HG02884 (cell line): ENCODE measurements at regions not wholly inside any gene's neighbourhood (a gene's known extent, or its start where the extent isn't known, plus 50 kb on each side); places are given as distances from the start of the nearest gene placed in this dataset.

Experiments
- ATAC-seq: cut with Tn5 transposase; IDR thresholded peaks from one replicate; pipeline ENCODE4 v1.9.1; 2021; ENCODE audit warnings: mild to moderate bottlenecking, moderate library complexity; ENCODE audit not compliant: unreplicated experiment

DNA sequence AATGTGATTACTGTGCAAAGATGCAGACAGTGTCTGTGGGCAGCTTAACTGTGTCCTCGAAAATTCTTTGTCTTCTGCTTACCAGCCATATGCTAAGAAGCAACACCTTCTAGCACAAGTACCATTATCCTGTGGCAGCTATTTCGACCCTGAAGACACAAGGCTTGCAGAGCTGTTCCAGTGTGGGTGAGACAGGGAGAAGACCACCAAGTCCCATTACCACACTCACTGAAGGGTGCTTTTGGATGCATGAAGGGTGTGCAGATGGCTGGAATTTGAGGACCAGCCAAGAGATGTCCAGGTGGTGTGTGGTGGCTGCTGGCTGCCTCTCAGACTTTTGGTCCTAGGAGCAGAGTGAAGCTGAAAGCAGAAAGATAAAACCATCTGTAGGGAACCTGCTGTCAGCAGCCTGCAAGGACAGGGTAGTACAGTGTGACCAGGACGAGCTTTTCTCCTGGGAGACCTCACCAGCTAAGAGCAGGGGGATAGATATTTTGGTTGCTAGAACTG is 161.8 kb downstream of the ICE1 start:
- no peak for ATAC-seq

DNA sequence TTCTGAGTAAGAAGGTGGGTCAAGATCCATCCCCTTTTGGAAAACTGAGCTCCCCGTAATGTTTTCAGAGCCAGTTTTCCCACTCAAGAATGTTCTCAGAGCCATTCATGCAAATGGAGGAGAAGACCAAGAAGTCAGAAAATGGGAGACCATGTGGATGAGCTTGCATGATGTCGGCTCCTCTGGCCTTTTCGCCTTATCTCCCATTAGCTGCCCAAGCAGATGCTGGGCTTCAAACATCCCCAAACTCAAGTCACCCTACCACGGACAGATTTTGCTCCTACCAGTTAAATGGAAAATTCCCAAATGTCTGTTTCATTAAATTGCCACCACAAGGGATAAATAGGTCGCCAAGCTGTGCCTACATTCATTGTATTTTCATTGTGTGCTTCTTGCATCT is 161.4 kb downstream of the ICE1 start:
- no peak for ATAC-seq

DNA sequence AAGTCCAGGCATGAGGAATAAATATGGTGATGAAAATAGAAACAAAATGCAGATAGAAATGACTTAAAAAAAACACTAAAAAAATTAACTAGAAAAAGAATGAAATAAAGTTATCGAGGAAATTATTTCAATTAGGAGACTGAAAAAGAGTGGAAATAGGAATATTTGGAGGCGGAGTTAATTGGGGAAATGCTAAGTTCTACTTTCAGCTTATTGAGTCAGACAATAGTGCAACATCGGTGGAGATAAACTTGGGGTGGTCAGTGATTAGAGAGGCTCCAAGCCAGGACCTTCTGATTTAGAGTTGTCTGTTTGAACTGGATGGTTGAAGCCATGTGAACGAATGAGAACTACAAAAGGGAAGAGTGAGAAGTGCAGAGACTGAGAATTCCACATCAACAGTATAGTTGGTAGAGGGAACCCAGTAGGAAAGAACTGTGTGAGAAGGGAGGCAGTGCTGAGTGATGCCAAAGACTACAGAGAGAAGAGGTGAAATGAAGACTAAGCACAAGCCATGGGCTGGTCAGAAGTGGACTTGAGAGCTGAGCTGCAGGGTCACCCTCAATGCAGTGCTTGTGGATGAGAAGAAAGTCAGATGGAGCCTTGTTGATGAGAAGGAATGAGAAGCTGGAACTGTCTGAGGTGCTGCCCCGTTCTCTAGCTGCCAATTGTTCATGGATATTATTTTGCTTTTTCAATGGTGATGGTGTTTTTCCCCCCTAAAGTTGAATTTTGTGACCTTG is 160.7 kb downstream of the ICE1 start:
- no peak for ATAC-seq

DNA sequence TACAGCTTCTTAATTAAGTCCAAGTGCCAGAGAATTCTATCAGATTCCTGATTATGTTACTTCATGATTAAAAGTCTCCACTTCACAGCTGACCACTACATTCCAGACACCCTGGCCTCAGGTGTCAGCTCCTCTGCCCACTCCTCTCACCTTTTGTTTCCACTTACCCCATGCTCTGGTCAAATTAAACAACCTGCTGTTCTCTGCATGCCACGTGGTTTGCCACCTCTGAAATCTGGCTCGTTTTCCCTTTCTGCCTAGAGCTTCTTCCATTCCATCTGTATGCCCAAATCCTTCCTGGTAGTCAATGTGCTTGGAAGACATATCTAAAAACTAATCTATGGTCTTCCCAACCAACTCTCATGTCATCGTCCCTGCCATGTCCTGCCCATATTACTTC is 158.6 kb downstream of the ICE1 start:
- ATAC-seq, result no peak

DNA sequence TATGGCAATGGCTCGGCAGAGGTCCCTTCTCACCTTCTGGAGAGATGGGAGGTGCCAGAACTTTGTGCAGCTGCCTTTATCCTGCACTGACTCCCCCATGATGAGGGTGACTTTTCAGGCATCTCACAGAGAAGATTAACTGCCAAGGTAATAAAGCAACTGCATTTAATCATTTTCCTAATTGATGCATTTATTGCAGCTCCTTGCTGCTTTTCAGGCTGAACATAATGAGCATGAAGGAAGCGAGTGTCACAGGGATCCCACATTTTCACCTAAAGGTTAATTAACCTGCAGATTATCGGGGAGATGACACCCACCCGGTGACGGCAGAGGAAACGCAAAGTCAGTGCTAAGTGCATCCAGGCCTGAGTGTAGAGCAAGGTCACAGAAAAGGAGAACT is 154.3 kb downstream of the ICE1 start:
- ATAC-seq, result no peak

DNA sequence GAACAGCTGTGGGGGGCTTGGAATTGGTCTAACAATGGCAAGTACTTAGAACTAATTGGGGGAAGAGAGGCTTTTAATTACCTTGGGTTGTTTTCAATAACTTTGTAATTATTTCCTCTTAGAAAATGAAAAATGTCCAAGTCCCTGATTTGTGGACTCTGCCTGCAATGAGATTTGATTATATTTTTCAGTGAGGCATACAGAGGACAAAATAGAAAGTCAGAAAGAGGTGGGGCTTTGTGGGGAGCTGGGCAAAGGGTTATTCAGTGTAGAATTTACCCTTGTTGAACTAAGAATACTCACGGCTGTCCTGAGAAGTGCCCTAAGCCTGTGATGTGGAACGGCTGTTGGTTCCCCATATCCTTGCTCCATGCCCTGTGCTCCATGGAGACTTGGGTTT is 153.0 kb downstream of the ICE1 start:
- ATAC-seq, result no peak

DNA sequence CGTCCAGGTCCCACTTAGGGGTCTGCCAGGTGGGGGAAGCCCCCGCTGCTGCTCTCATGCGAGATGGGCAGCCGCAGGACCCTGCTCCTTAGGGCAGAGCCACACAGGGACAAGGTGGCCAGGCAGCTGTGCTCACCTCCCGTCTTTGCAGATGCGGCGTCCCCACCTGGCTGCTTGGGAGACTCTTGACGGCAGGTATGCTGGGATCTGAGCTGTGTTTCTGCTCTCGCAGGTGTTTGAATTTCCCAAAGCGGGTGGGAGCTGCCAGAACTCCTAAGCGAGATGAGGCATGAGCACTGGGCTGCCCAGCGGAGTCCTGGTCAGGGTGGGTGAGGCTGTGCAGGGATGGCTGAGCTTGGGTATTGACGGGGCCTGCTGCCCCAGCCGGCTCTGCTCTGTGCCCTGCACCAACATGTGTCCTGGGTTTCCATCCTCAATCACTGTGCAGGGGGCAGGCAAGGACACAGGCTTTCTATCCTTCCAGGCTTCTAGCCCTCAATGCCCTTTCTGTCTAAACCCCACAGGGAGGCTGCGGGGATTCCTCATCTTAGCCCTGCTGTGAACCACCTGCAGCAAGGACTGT is 151.4 kb downstream of the ICE1 start:
- ATAC-seq, result no peak

DNA sequence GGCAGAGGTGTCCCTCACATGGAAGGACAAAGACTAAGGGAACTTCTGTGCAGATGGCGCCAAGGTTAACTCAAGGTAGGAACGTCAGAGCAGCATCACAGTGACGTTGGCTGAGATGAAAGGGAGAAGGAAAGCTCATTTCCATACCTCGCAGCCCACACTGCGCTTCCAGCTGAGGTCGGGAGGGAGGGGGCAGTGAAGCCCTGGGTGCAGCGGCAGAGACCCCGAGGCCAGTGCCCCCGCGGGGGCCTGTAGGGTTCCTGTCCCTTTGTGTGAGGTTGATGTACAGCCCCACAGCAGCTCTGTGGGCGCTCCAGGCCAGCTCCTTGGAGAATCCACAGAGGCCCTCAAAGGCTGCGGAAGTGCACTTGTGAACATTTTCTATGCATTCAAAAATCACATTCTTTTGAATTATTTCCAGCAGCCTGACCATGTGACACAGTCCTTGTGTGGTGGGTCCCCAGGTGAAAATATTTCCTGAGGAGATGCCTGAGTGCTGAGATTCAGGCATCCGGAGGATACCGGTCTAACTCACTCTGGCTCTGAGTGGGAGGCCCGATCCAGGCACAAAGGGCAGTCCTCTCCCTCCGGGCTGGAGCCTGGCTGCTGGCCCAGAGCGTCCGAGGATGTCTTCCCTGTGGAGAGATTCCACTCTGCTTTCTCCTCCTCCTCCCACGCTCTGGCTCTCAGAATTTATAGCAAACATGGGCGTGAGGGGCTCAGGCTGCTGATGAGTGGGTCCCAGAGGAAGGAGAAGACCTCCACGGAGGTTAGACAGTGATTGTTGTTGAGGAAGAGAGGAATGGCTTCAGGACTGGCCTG is 150.7 kb downstream of the ICE1 start:
- ATAC-seq, result no peak

DNA sequence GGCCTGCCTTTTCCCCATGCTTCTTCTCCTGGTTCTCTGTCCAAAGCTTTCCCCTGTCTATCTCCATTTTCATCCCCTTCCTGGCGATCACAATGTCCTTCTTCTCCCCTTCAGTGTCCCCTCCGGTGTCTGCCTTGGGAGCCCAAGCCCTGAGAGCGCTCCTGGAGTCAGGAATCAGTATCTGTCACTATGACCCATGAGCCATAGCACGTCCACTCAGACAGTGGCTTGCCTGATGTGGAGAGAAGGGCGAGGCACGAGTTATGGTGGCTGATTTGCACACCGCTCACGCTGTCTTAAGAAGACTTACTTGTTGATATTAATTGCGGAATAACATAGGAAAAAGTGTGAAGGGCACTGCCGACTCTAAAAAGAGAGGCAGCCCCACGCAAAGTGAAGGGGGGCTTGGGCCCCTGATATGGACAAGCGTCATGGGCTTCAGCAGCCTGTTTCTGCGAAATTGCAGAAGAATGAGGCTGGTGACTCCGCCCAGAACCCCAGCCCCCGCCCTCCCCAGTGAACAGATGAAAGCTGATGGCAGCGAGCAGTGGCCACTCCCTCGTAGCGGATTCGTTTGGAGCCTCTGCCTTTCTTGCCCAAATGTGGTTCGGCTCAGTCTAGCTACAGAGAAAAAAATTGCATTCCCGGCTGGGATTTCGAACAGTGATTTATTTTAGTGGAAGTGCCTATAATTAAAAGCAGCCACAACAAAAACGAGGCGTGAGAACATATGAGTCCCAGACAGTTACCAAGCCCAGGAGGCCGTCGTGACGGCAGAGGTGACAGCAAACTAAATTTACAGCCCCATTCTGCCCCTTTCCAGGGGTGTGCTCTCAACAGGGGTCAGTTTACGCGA is 149.8 kb downstream of the ICE1 start:
- ATAC-seq, result no peak

DNA sequence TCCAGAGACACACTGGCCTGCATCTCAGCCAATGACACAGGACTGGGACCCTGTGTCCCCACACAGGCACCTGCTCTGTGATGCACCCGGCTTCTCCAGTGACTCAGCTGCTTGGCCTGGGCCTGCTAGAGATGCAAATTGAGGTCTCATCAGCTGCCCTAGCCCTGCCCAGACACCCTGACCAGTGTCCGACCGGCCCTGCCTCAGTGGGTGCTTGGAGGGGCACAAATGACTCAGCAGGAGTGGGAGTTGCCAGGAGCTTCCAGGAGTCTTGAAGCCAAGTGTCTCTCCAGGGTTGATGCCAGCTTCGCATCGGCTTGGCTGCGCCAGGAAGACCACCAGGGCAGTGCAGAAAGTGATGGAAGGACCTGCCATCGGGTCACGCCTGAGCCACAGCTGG is 148.2 kb downstream of the ICE1 start:
- ATAC-seq, result no peak

DNA sequence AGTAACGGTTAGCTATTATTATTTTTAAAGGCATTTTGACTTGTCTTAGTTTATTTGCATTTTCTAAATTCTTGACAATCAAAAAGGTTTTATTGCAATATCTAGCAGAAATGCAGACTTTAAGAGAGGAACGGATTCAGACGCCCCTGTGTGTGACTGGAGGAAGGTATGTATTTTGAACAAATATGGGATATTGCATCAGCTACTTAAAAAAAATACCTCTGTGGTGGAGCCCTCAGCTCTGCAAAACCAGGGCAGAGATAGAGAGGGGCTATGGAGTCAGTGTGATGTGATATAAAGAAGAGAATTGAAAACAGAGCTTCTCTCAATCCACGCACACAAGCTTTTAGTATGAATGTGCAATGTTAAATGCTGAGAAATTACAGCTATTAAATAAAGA is 142.4 kb downstream of the ICE1 start:
- no peak for ATAC-seq

DNA sequence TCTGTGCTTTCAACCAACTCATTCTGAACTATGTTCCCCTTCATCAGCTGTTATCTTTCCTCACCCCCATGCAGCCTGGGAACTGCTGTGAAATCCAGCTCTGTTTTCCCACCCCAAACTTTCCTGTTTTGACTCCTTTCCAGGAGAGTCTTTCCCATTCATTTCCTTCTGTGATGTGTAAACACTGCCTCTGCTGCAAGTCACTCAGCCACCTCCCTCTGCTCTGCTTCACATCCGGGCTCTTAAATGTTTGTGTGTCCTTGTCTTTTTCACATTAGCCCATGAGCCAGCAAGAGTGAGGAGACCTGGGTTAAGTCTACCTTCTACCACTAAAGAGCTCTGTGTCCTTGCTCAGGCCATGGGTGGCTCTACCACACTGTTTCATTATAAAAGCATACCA is 137.5 kb downstream of the ICE1 start:
- ATAC-seq, result no peak

DNA sequence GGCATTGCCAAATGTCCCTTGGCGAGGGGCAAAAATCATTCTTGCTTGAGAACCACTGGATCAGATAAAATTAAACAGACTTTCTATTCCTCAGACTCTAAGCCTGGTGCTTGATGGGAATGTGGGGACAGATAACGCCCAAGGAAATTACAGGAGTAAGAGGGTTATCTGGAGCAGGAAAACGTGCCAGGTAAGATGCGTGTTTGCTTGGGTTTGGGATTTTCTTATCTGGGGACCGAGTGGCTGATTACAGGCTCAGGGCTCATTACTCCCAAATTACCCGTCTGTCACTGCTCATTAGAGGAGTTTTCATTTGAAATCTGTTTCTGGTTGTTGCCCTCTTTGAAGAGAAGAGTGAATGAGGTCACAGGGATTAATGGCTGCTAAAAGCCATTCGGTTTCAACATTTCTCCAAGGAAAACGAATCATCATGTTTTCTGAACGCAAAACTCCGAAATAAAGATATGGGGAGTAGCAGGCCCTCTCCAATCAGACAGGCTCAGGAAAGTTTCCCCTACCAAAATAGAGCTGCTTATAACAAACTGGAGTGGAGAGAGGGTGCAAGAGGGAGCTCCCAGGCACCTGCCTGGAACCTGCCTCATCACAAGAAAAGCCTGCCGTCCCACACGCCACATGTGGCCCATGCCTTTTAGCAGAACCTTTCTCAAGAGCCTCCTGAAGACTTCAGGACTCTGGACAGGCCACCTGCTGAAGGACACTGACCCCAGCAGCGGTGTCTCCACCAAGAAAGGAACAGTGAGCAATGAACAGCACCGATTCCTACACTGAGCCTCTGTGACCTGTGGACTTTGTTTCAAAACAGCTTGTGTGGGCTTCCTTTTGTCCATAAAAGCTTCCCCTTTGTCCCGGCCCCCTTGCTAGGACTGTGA is 136.4 kb downstream of the ICE1 start:
- ATAC-seq, result no peak

DNA sequence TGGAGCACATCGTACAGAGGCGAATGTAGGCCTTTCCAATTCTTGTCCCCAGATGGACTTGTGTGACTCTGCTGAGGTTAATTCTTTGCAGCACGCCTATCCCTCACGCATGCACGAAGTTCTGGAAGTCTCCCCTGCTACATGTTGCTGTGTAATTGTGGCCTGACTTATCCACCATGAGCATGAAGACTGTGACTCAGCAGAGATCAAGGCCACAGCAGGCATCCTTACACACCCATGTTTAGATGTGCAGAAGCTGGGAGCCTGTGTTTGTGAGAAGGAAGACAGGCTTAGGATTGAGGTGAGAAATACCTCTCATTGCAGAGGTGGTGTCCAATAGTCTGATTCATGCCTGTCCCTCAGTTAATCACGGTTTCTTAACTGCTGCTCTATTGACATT is 135.6 kb downstream of the ICE1 start:
- ATAC-seq, result no peak

DNA sequence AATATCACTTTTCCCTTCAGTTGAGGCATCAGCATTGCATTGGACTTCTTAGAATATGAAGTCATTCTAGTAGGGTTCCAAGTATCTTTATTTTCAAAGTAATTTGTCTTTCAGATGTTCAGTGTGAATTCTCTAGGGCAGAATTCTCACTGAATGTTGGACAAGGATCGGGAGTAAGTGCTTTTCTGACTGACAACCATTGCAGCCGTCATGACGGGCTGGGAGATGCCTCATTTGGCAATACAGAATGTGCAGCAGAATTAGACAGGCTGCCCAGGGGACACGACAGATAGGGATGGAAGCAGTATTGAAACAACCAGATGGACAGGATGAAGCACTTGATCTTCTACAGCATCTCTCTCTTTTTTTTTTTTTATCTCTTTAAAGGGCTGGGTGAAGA is 129.0 kb downstream of the ICE1 start:
- ATAC-seq, result no peak

DNA sequence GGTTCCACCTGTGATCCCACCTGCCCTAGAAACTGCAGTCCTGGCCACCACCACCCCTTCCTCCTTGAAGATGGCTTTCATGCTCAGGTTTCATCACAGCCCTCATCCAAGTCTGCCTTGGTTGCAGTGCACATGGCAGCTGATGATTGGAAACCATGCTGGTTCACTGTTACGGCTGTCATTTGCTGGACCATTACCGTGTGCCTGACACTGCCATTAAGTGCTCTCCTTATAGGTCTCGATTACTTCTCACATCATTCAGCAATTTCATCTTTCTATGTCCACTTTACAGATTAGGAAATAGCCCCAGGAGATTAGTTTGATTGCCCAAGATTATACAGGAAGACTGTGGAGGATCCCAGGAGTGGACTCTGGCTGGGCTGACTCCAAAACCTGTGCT is 123.9 kb downstream of the ICE1 start:
- ATAC-seq, result no peak

DNA sequence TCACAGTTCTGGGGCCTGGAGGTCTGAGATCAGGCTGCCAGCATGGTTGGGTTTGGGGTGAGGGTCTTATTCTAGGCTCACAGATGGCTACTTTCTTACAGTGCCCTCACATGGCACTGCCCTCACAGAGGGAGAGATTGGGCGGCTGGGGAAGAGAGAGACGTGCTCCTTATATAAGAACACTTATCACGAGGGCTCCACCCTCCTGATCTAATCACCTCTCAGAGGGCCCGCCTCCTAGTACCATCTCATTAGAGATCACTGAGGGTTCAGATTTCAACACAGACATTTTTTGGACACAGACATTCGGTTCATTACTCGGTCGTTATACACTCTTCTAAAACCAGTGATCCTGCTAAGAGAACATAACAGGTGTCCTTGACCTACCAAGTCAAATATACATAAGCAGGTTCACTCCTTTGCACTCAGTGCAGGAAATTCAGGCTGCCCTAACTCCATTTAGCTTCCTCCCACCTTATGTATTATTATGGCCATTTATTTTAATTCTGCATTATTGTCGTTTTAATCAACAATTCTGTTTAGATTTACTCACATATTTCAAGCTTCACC is 121.7 kb downstream of the ICE1 start:
- no peak for ATAC-seq

DNA sequence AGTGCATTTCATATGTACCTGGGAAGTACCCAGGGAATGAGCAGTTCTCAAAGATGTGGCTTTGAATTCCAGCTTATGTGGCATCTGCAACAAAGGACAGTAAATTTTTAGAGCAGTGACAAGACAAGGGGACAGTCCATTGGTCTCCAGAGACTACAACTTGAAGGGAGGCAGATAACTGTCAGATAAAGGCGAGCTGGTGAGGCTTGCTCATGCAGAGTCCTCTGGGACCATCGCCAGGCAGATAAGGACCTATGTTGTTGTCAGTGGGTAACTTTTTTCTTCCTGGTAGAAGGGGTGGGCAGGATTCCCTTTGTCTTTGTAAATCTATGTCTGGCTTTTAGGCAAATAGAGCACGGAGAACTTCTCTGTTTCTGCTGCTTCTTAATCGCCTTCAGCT is 120.2 kb downstream of the ICE1 start:
- no peak for ATAC-seq

DNA sequence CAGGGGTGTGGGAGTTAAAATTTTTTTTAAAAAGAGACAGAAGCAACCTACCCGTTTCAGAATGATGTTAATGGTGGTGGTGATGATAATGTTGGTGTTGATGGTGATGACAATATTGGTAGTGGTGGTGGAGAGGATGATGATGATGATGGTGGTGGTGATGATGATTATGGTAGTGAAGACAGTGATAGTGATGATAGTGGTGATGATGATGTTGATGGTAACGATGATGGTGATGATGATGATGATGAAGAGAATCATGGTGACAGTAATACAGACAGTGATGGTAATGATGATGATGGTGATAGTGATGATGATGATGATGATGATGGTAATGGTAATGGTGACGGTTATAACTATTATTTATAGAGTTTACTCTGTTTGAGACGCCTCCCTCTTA is 117.6 kb downstream of the ICE1 start:
- ATAC-seq, result no peak
